Heart left ventricle (tissue), 16 donors: ENCODE measurements at regions not wholly inside any gene's neighbourhood (a gene's known extent, or its start where the extent isn't known, plus 50 kb on each side); places are given as distances from the start of the nearest gene placed in this dataset.

Source experiments
- ATAC-seq, 4 donors: fragments of 200-7000 bp; cut with Tn5 transposase; one replicate each; pipeline ENCODE4 v1.9.1; 2020 to 2022; ENCODE audit warnings: moderate library complexity in 4 of 4, mild to moderate bottlenecking in 3 of 4, moderate number of reproducible peaks in 1 of 4
- DNase-seq, 5 donors: peaks; one replicate each; pipeline ENCODE4 v3.0.0-alpha.2; 2020
- H3K27ac ChIP-seq, 12 donors: fragments of 200-600 bp; sonication (generic) in 4 of 12; one replicate each; pipeline versions ENCODE4 v1.5.0 to v1.8.0; 2016 to 2022; ENCODE audit warnings: mild to moderate bottlenecking in 2 of 12
- H3K27me3 ChIP-seq, 9 donors: fragments of 200-600 bp; sonication (generic) in 2 of 9; one replicate each; pipeline versions ENCODE4 v1.5.1 to v1.8.0; 2016 to 2022; ENCODE audit warnings: mild to moderate bottlenecking in 3 of 9
- H3K36me3 ChIP-seq, 9 donors: fragments of 200-600 bp; sonication (generic) in 2 of 9; one replicate each; pipeline versions ENCODE4 v1.5.0 to v1.8.0; 2018 to 2022; ENCODE audit warnings: mild to moderate bottlenecking in 2 of 9
- H3K4me1 ChIP-seq, 12 donors: fragments of 200-600 bp; sonication (generic) in 4 of 12; one replicate each; pipeline versions ENCODE4 v1.5.0 to v1.8.0; 2016 to 2022; ENCODE audit warnings: mild to moderate bottlenecking in 3 of 12
- H3K4me3 ChIP-seq, 12 donors: fragments of 200-600 bp; sonication (generic) in 4 of 12; one replicate each; pipeline versions ENCODE4 v1.5.0 to v1.8.0; 2017 to 2022; ENCODE audit warnings: mild to moderate bottlenecking in 9 of 12, moderate library complexity in 4 of 12
- H3K9me3 ChIP-seq, 12 donors: fragments of 200-600 bp; sonication (generic) in 4 of 12; one replicate each; pipeline versions ENCODE4 v1.5.0 to v1.8.0; 2016 to 2022; ENCODE audit warnings: mild to moderate bottlenecking in 1 of 12
- POLR2A ChIP-seq, 2 donors: fragments of 450-650 bp; IDR thresholded peaks; one replicate each; pipeline ENCODE4 v1.6.1; 2017; ENCODE audit warnings: antibody characterized with exemption in 2 of 2, mild to moderate bottlenecking in 2 of 2, moderate library complexity in 2 of 2
- WGBS, 4 donors: extraction: QIAGEN DNeasy Blood & Tissue Kit in 2 of 4; methylation state at CpG; one replicate each; pipeline versions ENCODE4 v1.1.5 to v1.1.7; 2013 to 2018; 5-methylcytosine and 5-hydroxymethylcytosine counted together
- intact Hi-C, 10 donors: fragments of 100-400 bp; cut with DNase I; formaldehyde crosslinking; loops; one replicate each; pipeline versions ENCODE4 v1.11.1 to v1.14.2; 2022
- TF ChIP-seq, protein P1 (sequence below), 12 donors: fragments of 200-600 bp; sonication (generic) in 4 of 12; IDR thresholded peaks; one replicate each; pipeline versions ENCODE4 v1.5.0 to v1.8.0; 2018 to 2022; ENCODE audit warnings: antibody characterized with exemption in 12 of 12, mild to moderate bottlenecking in 5 of 12
- donor health status: ischemic (EF 13 %, LVEDD 7.1; RV severe dilation, severe dysfunction).
- donor health status: healthy with polysubstance abuse.
- donor health status: DM: no; HTN: yes; CAD: no.
- donor health status: DM: no; HTN: no; CAD: no.
- donor health status: ischemic (EF 25% LVEDD 6.9; RV normal size, moderate dysfunction).
- donor health status: ischemic (EF 25% LVEDD 5.7; RV mildly dilated, moderate dysfunction).
- donor health status: healthy.
- donor health status: DM: yes; HTN: yes; CAD: no.
- donor health status: ischemic (EF 35%, LVEDD 5.7; RV mildly dilated, moderate dysfunction).
- donor health status: nonischemic (EF 11% LVEDD 7.7; RV severe dilation, severe dysfunction).
- donor health status: DM: yes; HTN: yes; CAD: no.
- donor health status: PGD.
- donor health status: ischemic (EF 29% LVEDD 5.4; RV normal size, mild dysfunction).
- donor health status: nonischemic (EF 23%, LVEDD 6.1; RV moderate dilation, normal function).

DNA sequence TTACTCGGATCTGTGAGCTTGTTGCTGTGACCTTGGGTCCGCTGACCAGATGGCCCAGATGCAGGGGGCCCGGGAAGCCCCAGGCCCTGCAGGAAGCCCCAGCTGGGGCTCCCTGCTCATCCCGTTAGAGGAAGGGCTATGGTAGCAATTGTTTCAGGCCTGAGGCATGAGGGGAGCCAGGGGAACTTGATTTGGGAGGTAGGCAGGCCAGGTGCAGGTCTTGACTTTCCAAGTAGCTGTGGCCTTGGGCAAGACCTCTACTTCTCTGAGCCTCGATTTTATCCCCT, 55.0 kb upstream of the CXCL12 start:
- Histone ChIP-seq H3K9me3 (peaks cover 0 to 18% (median 5%) of the 10 kb centered on the region in 12 donors), H3K36me3 (no peaks in the 10 kb centered on the region), H3K4me1 (no peaks in the 10 kb centered on the region), H3K4me3 (no peak overlapping the region), H3K27ac (no peak overlapping the region), H3K27me3 (no peaks in the 10 kb centered on the region)
- ATAC-seq (no peak), DNase-seq (no peak)
- TF ChIP-seq POLR2A (IDR thresholded peaks at IDR 0.05), result no peak
- TF ChIP-seq, protein P1, sequence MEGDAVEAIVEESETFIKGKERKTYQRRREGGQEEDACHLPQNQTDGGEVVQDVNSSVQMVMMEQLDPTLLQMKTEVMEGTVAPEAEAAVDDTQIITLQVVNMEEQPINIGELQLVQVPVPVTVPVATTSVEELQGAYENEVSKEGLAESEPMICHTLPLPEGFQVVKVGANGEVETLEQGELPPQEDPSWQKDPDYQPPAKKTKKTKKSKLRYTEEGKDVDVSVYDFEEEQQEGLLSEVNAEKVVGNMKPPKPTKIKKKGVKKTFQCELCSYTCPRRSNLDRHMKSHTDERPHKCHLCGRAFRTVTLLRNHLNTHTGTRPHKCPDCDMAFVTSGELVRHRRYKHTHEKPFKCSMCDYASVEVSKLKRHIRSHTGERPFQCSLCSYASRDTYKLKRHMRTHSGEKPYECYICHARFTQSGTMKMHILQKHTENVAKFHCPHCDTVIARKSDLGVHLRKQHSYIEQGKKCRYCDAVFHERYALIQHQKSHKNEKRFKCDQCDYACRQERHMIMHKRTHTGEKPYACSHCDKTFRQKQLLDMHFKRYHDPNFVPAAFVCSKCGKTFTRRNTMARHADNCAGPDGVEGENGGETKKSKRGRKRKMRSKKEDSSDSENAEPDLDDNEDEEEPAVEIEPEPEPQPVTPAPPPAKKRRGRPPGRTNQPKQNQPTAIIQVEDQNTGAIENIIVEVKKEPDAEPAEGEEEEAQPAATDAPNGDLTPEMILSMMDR (IDR thresholded peaks at IDR 0.05), result no peak
- intact Hi-C loops, result no loop called here
- 70 to 84% (median 76%) methylated on average over 3 to 5 of the region's 5 CpGs for WGBS, 4 donors

DNA sequence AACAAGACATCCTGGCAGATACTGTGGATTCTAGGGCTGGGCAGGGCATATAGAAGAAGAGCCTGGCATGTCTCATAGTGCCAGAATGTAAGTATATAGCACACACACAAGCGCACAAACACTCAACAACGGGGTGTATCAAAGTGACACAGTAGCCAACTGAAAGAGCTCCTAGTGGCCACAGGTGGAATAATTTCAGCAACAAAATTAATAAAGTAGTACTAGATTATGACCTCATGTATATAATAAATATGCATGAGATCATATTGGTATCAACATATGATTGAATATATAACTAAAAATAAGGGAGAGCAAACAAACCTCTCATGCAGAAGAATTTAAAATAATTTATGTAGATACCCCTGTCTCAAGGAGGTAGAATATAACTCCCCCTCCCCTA, 72.4 kb upstream of the CXCL12 start:
- TF ChIP-seq POLR2A (IDR thresholded peaks at IDR 0.05), result no peak
- TF ChIP-seq, protein P1 (IDR thresholded peaks at IDR 0.05), result peak in 3 of 12 donors; percentile 10 to 32 (median 25)
- peaks cover 0 to 5% (median 0%) of the 10 kb centered on the region in 12 donors for H3K9me3 ChIP-seq
- WGBS, 4 donors, result 86 to 91% (median 90%) methylated on average over 2 of the region's 2 CpGs
- ATAC-seq, result no peak
- H3K36me3 ChIP-seq, result no peaks in the 10 kb centered on the region
- peaks cover 0 to 17% (median 1%) of the 10 kb centered on the region in 12 donors for H3K4me1 ChIP-seq
- no peaks in the 10 kb centered on the region for H3K27me3 ChIP-seq
- no peak for DNase-seq
- intact Hi-C loops, result no loop called here
- no peak overlapping the region for H3K27ac ChIP-seq
- no peak overlapping the region for H3K4me3 ChIP-seq

DNA sequence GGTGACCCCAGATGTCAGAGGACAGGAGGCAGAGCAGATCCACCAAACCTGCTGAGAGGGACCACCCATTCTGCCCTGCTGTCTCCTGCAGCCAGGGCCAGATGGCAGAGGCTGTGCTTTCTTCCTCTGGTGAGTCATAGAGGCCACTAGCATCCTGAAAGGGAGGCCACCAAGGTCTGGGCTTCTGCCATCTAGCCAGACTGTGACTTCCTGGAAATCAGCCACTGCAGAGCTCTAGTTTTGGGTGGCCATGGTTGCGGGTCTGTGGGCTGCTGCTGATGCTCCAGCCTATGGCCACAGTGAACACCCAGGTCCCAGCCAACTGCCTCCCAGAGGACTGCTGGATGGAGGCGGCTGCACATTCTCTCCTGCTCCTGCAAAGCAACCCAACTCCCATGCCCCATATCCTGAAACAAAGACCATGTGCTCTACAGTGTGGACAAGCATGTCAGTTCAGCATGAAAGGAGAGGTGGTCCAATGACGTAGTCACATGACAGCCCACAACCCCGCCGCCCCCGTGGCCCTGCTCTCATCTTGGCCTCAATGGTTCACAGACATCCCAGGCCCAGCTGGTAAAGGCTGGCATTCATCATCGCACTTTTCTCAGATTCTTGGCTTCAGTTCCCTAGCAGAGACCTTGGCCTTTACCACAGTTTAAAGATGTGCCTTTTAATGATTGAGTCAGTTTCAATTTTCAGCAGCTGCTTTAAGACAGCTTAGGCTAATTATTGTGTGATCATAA, 73.9 kb upstream of the CXCL12 start:
- WGBS, 4 donors, result 81 to 91% (median 85%) methylated on average over 5 to 7 of the region's 7 CpGs
- Histone ChIP-seq H3K36me3 (no peaks in the 10 kb centered on the region), H3K27me3 (no peaks in the 10 kb centered on the region), H3K4me3 (no peak overlapping the region), H3K27ac (no peak overlapping the region), H3K4me1 (peaks cover 0 to 26% (median 1%) of the 10 kb centered on the region in 12 donors), H3K9me3 (no peaks in the 10 kb centered on the region)
- no peak for DNase-seq
- no peak for TF ChIP-seq POLR2A (IDR thresholded peaks at IDR 0.05)
- TF ChIP-seq, protein P1 (IDR thresholded peaks at IDR 0.05), result no peak
- intact Hi-C loops, result no loop called here
- no peak for ATAC-seq

GRCh38 chr10:44459671-44460070, 74.8 kb upstream of the CXCL12 start:
- TF ChIP-seq POLR2A (IDR thresholded peaks at IDR 0.05), result no peak
- ATAC-seq, result peak in 1 of 4 donors; percentile 16

GRCh38 chr10:44460416-44460815, 75.5 kb upstream of the CXCL12 start:
- ATAC-seq, result no peak
- intact Hi-C loops, result no loop called here
- H3K4me3 ChIP-seq, result no peak overlapping the region
- no peaks in the 10 kb centered on the region for H3K9me3 ChIP-seq
- no peak for TF ChIP-seq POLR2A (IDR thresholded peaks at IDR 0.05)
- TF ChIP-seq, protein P1 (IDR thresholded peaks at IDR 0.05), result no peak
- H3K4me1 ChIP-seq, result peaks cover 0 to 28% (median 1%) of the 10 kb centered on the region in 12 donors
- no peak overlapping the region for H3K27ac ChIP-seq
- DNase-seq, result no peak
- no peaks in the 10 kb centered on the region for H3K36me3 ChIP-seq
- 85 to 94% (median 90%) methylated on average over 1 of the region's 1 CpG for WGBS, 4 donors
- no peaks in the 10 kb centered on the region for H3K27me3 ChIP-seq

More at GRCh38 chr10:44459671-44460070, 74.8 kb upstream of the CXCL12 start:
- no peak overlapping the region for H3K4me3 ChIP-seq
- no peaks in the 10 kb centered on the region for H3K9me3 ChIP-seq
- no peaks in the 10 kb centered on the region for H3K36me3 ChIP-seq
- DNase-seq, result no peak
- H3K27me3 ChIP-seq, result no peaks in the 10 kb centered on the region
- WGBS, 4 donors, result 50 to 66% (median 60%) methylated on average over 2 of the region's 2 CpGs
- intact Hi-C loops, result no loop called here
- H3K27ac ChIP-seq, result no peak overlapping the region
- H3K4me1 ChIP-seq, result peaks cover 0 to 28% (median 1%) of the 10 kb centered on the region in 12 donors
